Osteocyte (in vitro differentiated cells): ENCODE measurements at regions not wholly inside any gene's neighbourhood (a gene's known extent, or its start where the extent isn't known, plus 50 kb on each side); places are given as distances from the start of the nearest gene placed in this dataset.

Source experiments
- DNase-seq: peaks from one replicate; pipeline ENCODE4 v3.0.0; 2021; ENCODE audit warnings: mixed read lengths; ENCODE audit not compliant: unreplicated experiment; ENCODE audit errors: extremely low spot score
- H3K27ac Mint-ChIP-seq: one replicate; pipeline ENCODE4 v1.8.0; 2021; ENCODE audit warnings: mild to moderate bottlenecking, mixed read lengths; ENCODE audit not compliant: unreplicated experiment
- H3K27me3 Mint-ChIP-seq: one replicate; pipeline ENCODE4 v1.8.0; 2021; ENCODE audit warnings: mixed read lengths; ENCODE audit not compliant: unreplicated experiment
- H3K36me3 Mint-ChIP-seq: one replicate; pipeline ENCODE4 v1.8.0; 2021; ENCODE audit warnings: mixed read lengths; ENCODE audit not compliant: unreplicated experiment
- H3K4me1 Mint-ChIP-seq: one replicate; pipeline ENCODE4 v1.8.0; 2021; ENCODE audit warnings: mixed read lengths; ENCODE audit not compliant: unreplicated experiment
- H3K4me3 Mint-ChIP-seq: one replicate; pipeline ENCODE4 v1.8.0; 2021; ENCODE audit warnings: mild to moderate bottlenecking, moderate library complexity, mixed read lengths; ENCODE audit not compliant: unreplicated experiment
- H3K9me3 Mint-ChIP-seq: one replicate; pipeline ENCODE4 v1.8.0; 2021; ENCODE audit warnings: mixed read lengths; ENCODE audit not compliant: unreplicated experiment
- CTCF ChIP-seq: fragments of 200-600 bp; sonication (generic); IDR thresholded peaks from 2 replicates; pipeline ENCODE4 v1.5.0; 2021; ENCODE audit warnings: antibody characterized with exemption, mild to moderate bottlenecking, moderate library complexity

GRCh38 chr16:86725401-86725800, 147.1 kb downstream of the FOXL1 start:
- no peaks in the 10 kb centered on the region for H3K4me1 Mint-ChIP-seq
- no peak overlapping the region for H3K27ac Mint-ChIP-seq
- no peak overlapping the region for H3K4me3 Mint-ChIP-seq
- peaks cover 16% of the 10 kb centered on the region for H3K27me3 Mint-ChIP-seq
- no peak for TF ChIP-seq CTCF
- H3K36me3 Mint-ChIP-seq, result no peaks in the 10 kb centered on the region
- H3K9me3 Mint-ChIP-seq, result no peaks in the 10 kb centered on the region
- no peak for DNase-seq

- Mint-ChIP-seq H3K27ac (no peak overlapping the region), H3K4me1 (no peaks in the 10 kb centered on the region), H3K27me3 (peaks cover 11% of the 10 kb centered on the region), H3K36me3 (no peaks in the 10 kb centered on the region), H3K9me3 (no peaks in the 10 kb centered on the region), H3K4me3 (no peak overlapping the region)
- TF ChIP-seq CTCF, result no peak
- no peak for DNase-seq
Measured at GRCh38 chr16:86726340-86726739, 148.0 kb downstream of the FOXL1 start.

GRCh38 chr16:86727131-86727530, 148.8 kb downstream of the FOXL1 start:
- Mint-ChIP-seq H3K27me3 (peaks cover 11% of the 10 kb centered on the region), H3K9me3 (no peaks in the 10 kb centered on the region), H3K4me3 (no peak overlapping the region), H3K4me1 (no peaks in the 10 kb centered on the region), H3K36me3 (no peaks in the 10 kb centered on the region), H3K27ac (no peak overlapping the region)
- no peak for TF ChIP-seq CTCF
- DNase-seq, result no peak

GRCh38 chr16:86727632-86728031, 149.3 kb downstream of the FOXL1 start:
- peaks cover 11% of the 10 kb centered on the region for H3K27me3 Mint-ChIP-seq

GRCh38 chr16:86729686-86730085, 151.3 kb downstream of the FOXL1 start:
- Mint-ChIP-seq H3K9me3 (no peaks in the 10 kb centered on the region), H3K27me3 (peaks cover 11% of the 10 kb centered on the region), H3K36me3 (no peaks in the 10 kb centered on the region), H3K4me3 (no peak overlapping the region), H3K4me1 (peaks cover 19% of the 10 kb centered on the region), H3K27ac (no peak overlapping the region)
- DNase-seq, result no peak
- TF ChIP-seq CTCF, result no peak

More at GRCh38 chr16:86727632-86728031, 149.3 kb downstream of the FOXL1 start:
- no peak for TF ChIP-seq CTCF
- Mint-ChIP-seq H3K4me1 (peaks cover 3% of the 10 kb centered on the region), H3K4me3 (no peak overlapping the region), H3K27ac (no peak overlapping the region), H3K36me3 (no peaks in the 10 kb centered on the region), H3K9me3 (no peaks in the 10 kb centered on the region)
- no peak for DNase-seq
